ENCODE measurements at regions not wholly inside any gene's neighbourhood (a gene's known extent, or its start where the extent isn't known, plus 50 kb on each side); places are given as distances from the start of the nearest gene placed in this dataset.
"Not testable (repeated sequence)": the region's sequence is repeated elsewhere in the genome, so short reads cannot be mapped to it uniquely, and the experiment has no call there.

DNA sequence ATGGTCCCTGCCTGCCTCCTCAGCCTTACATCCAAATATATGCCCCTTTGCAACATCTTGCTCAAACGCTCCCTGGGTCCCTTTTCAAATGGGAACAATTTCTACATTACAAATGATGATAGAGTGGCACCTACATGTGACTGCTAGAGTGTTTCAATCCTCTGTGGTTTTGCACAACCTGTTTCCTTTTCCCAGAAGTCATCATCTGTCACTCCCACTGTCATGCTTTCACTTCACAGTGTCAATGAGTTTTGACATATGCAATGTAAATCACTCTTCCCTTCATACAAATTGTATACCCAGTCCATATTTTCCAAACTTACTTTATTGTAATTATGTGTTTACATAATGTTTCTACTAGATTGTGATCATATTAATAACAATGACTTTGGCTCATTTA lies 887.3 kb downstream of the TDRD15 start:
- DNase-seq (ENCODE audit: low read depth in 2 of 3, low spot score in 2 of 3): no peak

DNA sequence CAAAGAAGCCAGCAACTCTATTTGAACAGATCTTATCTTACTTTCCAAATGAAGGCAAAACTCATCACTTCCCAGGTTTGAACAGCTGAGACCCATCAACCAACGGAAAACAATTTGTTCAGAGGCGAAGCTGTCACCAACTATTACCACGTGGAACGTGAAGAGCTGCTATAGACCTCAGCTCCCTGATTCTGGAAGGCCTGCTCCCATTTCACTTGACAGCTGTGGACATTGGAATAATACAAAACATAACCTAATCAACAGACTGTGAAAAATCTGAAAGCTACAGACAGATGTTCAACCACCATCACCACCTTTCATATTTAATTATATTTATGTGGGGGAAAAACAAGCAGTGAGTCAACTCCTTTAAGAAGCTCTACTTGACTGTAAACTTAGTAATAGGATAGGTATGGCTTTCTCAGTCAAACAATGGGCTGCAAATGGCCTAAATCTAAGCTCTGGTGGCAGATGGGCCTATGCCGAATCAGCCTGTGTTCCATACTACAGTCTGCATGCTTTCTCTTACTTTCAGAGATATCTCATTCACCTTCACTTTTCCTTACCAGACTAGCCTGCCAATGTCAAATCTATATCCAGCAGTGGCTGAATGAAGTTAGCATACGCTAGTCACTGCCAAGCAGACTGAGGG lies 896.4 kb downstream of the TDRD15 start:
- DNase-seq (ENCODE audit: low read depth in 2 of 3, low spot score in 2 of 3): no peak

DNA sequence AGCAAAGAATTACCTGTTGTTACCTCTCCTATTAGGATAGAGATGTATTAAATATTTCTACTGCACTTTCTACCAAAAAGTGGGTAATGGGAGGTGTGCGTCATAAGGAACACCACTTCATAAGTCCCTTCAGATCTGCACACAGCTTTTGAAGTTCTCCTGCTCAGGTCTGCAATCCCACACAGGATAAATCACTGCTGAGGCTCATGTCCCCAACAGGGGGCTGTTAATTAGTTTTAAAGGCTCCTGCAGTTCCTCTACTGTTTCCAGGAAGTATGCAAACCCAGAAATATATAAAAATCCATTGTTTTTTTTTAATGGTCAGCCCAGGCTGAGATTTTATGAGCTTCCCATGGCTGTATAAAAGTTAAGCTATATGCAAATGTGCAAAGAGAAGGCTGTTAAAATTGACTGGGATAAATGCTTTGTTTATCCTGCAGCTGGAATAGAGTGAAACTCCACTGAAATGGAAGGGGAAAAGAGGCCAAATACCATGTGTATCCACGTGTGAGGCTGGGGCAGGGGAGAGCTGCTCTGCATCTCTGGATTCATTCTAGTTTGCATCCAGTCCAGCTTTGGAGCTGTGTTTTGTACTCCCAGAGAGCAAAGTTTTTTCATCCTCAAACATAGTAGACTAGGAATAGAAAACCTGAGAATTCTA lies 903.7 kb downstream of the TDRD15 start:
- no peak for DNase-seq (ENCODE audit: low read depth in 2 of 3, low spot score in 2 of 3)

DNA sequence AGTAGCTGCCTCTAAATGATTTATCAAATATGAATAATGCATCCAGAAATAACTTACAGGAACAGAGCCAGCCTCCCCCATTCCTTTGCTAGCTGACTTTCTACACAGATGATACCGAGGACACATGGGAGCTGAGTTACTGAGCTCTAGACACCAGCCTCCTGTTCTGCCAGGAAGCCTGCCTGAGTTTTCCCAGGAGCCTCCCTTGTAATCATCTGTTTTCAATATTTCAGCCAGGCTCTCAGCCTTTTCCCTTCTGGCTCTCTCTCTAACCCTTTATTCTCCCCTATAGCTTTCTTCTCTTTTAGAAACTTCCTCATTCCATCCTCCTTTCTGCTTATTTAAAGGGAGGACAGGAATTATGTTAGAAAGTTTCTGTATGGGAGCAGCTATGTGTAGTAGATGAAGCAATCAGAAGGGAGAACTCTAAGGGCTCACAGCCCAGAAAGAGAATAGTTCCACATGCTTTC lies 911.6 kb downstream of the TDRD15 start:
- DNase-seq (ENCODE audit: low read depth in 2 of 3, low spot score in 2 of 3): no peak

DNA sequence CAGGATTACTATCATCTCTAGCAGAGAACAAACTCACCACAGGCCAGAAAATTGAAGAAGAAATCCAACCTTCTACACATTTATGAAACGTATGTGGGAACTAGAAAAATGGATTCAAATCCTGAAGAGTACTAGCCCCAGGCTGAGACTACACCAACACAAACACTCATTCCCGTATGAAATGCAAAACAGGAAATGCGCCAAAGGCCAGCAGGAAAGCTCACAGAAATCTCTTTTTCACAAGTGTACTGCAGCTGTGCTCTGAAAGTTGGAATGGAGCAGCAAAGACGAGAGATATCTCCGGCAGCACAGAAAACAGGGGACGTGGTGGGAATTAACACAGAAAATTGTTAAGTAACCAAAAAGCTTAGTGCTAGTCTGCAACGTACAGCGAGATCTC lies 913.5 kb downstream of the TDRD15 start:
- no peak for DNase-seq (ENCODE audit: low read depth in 2 of 3, low spot score in 2 of 3)

DNA sequence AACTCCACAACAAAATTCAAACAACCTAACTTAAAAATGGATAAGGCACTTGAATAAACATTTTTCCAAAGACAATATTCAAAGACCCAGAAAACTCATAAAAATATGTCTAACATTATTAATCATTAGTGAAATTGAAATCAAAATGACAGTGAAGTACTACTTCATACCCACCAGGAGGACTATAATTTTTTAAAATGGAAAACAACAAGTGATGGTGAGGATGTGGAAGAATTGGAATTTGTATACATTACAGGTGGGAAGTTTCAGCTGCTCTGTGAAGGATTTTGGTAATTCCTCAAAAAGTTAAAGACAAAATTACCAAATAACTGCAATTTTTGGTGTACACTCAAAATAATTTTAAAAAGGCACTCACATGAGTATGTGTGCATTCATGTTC lies 920.0 kb downstream of the TDRD15 start:
- no peak for DNase-seq (ENCODE audit: low read depth in 2 of 3, low spot score in 2 of 3)

DNA sequence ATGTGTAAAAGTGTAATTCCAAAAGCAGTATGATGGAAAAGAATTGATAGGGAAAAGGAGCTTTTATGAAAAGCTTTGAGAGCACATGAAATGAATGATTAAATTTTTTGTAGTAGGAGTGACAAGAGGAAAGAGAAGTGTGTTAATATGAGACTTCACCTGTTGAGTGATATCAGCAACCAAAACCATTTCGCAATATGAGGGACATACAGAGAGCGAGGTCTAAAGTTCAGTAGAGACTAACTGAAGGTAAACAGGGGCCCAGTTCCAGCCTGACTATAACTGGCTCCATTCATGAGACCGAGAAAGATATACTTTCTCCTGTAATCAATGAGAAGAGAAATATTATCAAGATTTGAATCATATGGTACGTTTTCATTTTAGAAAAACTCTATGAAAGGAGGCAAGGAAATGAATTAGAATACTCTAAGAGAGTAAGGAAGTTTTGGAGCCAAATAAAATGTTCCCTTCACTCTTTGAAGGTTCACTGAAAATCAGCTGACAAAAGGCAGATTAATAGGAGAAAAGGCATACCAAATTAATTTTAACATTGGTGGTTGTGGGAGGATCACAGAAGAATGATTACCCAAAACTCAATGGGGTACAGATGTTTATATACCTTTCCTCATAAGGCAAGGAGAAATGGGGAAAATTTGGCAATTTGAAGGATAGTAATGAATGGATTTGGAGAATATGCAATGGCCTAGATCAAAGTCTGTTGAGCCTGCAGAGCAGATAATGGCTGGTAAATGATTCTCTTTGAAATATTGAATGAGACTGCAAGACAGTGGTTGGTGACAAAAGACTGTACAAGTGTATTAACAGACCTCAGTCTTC lies 932.2 kb downstream of the TDRD15 start:
- no peak for DNase-seq (ENCODE audit: low read depth in 2 of 3, low spot score in 2 of 3)

DNA sequence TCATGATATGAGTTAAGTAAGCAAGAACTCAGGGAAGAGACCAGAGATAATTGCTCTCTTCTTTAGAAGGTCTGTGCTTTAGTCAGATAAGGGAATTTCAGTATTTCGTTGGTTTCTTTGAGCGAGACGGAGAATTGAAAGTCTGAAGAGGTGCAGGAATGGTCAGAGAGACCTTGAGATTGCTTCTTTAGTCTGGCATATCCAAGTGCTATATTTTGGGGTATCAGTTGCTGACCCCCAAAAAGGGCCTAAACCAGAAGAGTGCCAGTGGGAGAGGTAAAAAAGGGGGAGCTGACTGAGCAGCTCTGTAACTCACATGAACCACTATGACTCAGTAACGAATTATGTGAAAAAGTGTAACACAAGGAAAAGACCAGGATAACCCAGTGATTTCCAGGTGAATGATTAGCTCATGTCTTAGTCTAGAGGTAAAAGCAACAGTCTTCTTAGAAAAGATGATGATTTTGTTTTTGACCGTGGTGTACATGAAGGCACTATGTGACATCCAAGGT lies 932.9 kb downstream of the TDRD15 start:
- DNase-seq (ENCODE audit: low read depth in 2 of 3, low spot score in 2 of 3): no peak

DNA sequence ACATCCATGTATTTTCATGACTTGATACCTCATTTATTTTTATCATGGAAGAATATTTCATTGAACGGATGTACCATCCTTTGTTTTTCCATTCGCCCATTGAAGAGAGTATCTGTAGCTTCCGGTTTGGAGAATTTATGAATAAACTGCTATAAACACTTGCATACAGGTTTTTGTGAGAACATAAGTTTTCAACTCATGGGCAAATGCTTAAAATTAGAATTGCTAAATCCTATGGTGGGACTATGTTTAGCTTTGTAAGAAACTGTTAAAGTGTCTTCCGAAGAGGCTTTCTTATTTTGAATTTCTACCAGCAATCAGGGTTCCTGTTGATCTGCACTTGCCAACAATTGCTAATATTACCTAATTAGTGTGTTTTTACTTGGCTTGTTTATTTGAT lies 938.9 kb downstream of the TDRD15 start:
- no peak for DNase-seq (ENCODE audit: low read depth in 2 of 3, low spot score in 2 of 3)

DNA sequence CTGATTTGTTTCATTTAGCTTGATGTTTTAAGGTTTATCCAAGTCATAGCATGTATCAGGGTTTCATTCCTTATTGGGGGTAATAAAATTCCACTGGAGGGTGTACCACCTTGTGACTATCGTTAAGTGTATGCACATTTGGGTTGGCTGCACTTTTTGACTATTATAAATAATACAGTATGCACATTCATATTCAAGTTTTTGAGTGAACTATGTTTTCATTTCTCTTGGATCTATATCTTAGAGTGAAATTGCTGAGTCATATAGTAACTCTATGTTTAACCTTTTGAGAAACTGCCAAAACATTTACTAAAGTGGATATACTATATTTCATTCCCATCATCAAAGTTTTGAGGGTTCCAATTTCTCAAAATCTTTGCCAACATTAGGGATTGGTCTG lies 952.7 kb downstream of the TDRD15 start:
- DNase-seq (ENCODE audit: low read depth in 2 of 3, low spot score in 2 of 3): no peak

DNA sequence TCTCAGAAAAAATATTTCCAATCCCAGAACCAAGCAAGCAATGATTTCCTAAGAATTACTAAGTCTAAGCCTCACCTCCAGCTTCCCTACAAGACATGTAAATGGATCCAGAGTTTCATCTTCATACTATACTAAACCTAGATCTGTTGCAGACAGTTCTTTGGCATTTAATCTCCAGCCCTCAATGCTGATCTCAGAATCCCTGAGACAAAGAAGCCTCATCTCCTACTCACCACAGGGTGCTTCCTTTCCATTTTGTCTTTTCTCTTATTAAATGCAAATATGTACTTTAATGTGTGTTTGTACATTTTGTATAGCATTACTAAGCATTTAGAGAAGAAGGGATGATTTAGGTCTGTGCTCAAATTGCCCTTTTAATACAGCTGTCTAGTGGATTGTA lies 954.9 kb downstream of the TDRD15 start:
- DNase-seq (ENCODE audit: low read depth in 2 of 3, low spot score in 2 of 3): no peak

DNA sequence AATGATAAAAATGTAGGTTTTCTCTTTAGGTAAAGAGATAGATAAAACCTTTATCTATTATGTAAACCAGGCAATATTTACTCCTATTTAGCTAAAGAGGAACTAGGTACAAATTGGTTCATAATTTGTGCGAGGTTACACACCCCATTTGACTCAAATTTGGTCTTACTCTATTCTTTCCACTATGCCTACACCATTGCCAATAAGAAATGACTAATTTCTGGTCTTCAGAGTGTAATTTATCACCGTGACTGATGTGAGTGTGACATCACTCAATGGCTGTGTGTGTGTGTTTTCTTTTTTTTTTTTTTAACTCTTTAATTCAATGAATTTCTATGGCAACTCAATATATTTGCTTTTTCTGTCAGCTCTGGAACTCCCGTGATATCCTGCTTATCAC lies 955.8 kb downstream of the TDRD15 start:
- DNase-seq (ENCODE audit: low read depth in 2 of 3, low spot score in 2 of 3): no peak

DNA sequence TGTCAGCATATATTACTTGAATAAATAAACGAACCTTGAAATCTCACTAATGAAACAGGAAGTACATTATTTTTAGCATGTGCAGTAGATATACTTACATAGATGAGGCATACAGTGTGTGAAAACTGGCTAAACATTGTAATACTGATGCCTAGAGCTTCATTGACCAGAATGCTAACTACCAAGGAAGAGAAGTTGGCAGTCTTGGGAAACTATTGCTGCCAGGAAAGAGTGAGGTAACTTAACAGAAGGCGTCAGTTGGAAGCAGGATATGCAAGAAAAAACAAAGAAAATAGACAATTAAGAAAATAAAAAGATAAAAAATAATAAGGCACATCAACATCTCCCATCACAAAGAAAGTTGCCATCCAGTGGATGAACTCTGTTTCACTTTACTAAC lies 963.0 kb downstream of the TDRD15 start:
- DNase-seq (ENCODE audit: low read depth in 2 of 3, low spot score in 2 of 3): no peak

DNA sequence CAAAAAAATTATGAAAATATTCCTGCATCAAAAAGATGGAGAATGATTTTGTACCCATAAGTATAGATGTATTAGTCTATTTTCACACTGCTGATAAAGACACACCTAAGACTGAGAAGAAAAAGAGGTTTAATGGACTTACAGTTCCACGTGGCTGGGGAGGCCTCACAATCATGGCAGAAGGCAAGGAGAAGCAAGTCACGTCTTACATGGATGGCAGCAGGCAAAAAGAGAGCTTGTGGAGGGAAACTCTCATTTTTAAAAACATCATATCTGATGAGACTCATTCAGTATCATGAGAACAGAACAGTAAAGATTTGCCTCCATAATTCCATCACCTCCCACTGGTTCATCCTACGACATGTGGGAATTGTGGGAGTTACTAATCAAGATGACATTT lies 979.8 kb downstream of the TDRD15 start:
- not testable (repeated sequence) for DNase-seq (ENCODE audit: low read depth in 2 of 3, low spot score in 2 of 3)

DNA sequence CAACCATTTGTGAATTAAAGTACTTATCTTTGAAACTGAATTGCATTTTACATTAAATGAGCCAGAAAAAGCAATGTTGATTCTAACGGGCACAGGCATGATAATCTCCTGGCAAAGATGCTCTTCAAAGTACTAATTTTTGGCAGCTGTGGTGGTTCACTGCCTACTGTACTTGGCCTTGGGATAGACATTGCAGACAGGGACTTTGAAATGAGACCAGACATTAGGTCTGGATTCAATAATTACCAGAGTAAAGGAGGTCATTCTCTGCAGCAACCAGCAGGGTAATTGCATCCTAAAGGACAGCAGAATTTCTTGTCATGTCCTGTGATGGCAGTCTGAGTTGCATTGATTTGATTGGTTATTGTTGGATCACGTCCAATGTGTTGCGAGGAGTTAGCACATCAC lies 986.5 kb downstream of the TDRD15 start:
- DNase-seq (ENCODE audit: low read depth in 2 of 3, low spot score in 2 of 3): no peak

DNA sequence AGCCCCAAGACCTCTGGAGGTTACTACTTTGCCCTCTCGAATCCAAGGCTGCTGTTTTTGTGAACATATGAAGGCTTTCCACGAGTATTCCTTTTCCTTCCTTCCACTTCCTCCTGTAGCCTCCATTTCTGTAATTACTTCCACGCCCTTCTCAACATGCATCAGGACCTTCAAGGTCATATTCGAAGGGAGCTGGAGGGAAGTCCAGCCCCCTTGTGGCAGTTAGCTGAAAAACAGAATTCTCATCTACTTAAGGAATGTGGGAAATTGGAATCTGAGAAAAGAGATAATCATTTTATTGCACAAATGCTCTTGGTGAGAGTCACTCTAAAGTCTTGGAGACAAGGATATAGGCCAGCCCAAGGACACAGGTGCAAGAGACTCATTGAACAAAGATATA lies 1000.2 kb downstream of the TDRD15 start:
- DNase-seq (ENCODE audit: low read depth in 2 of 3, low spot score in 2 of 3): no peak

DNA sequence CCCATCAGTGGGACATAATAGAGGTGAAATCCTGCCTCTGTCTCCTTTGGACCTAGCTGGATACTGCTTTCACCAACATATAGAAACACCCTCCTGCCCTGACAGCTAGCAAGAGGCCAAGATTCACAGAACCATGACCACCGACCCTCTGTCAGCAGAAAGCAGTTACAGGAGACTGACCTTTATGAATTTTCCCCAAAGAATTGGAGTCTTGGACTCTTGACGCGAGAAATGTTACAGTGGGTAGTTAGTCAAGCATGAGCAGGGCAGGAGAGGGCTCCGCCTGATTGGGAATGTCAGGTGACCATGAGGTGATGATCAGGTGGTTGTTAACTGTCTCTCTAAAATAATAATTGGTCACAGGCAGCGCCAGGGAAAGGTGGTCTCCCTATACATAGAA lies 1002.3 kb downstream of the TDRD15 start:
- no peak for DNase-seq (ENCODE audit: low read depth in 2 of 3, low spot score in 2 of 3)

DNA sequence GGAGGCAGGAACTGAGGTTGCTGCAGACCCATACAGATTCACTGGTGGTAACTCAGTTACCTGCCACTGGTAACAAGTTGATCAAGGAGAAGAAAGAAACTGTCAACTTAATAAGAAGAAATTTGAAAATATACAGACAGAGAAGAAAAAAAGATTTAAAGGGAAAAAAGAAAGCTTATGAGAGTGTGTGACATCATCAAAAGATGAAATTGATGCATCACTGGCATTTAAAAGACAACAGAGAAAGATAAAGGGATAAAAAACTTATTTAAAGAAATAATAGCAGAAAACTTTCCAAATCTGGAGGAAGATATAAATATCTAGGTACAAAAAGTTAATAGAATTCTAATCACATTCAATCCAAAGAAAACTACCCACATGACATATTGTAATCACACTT lies 1003.2 kb downstream of the TDRD15 start:
- DNase-seq (ENCODE audit: low read depth in 2 of 3, low spot score in 2 of 3): no peak

DNA sequence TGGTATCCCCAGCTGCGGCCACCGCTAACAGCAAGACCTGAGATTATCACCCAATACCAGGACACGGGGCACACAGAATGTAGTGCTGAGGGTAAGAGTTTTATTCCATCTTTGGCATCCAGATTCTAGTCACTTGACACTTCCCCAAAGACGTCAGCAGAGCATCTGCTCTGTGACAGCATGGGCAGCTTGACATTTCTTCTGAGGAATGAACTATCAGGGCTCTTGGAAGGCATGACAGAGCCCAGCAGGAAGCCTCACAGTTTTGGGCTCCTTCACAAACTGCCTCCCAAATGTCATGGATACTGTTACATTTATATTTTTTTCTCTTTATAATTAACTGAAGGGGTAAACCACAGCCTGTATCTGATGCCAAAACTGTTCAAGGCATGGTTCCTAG lies 1010.7 kb downstream of the TDRD15 start:
- no peak for DNase-seq (ENCODE audit: low read depth in 2 of 3, low spot score in 2 of 3)

DNA sequence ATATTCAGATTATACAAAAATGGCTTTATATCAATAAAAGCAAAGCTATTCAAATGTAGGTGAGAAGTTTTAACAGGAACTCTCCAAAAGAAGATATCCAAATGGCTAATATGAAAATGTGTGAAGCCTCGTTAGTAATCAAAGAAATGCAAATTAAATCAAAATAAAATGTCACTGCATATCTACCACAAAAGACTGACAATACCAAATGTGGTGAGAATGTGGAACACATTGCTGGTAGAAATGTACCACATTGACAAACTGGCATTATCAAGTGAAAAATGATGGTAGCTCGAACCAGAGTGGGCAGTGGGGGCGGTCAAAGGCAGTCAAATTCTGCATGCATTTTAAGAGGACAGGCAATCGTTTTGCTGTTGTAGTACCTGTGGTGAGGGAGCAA lies 1012.7 kb downstream of the TDRD15 start:
- no peak for DNase-seq (ENCODE audit: low read depth in 2 of 3, low spot score in 2 of 3)

DNA sequence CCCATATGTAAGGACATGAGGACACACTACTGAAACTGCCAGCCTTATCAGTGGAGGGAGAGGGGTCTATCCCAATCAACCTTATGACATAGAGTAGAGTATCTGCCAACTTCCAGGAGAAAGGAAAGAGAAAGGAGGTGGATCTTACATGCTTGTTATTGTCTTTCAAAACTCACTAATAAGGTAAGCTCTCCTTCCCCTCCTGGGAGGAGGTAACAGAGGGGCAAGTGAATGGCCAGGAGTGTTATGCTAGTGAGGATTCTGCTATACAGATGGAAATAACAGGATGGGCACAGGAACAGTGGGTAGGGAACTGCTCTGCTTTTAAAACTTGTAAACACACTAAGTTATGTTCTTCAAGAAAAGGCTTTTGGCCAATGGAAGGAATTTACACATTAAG lies 1020.1 kb downstream of the TDRD15 start:
- no peak for DNase-seq (ENCODE audit: low read depth in 2 of 3, low spot score in 2 of 3)

All from hematopoietic multipotent progenitor cell (in vitro differentiated cells).